ENCODE measurements at regions not wholly inside any gene's neighbourhood (a gene's known extent, or its start where the extent isn't known, plus 50 kb on each side); places are given as distances from the start of the nearest gene placed in this dataset.

DNA sequence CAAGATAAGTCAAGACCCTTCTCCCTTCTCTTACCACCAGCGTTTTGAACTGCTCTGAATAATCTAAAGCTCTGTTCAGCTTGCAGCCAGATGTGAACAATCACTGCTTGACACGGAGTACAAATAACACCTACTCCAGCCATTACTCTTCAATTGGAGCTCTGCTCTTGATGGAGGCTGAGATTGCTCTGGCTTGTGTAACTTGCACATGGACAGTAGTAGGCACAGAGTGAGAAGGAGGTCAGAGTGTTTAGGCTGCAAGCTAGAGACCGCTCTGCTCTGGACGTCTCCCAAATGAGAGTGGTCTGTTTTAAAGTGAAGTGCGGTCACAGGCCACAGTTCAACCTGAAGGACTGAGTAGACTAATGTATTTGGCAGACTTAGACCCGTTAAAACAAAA, 158.3 kb downstream of the HDGFL1 start:
- Mint-ChIP-seq H3K9me3 (no peaks in the 10 kb centered on the region), H3K4me1 (ENCODE audit: unreplicated experiment) (peaks cover 26% of the 10 kb centered on the region), H3K27ac (no peak overlapping the region), H3K36me3 (peaks cover 4% of the 10 kb centered on the region), H3K27me3 (no peaks in the 10 kb centered on the region), H3K4me3 (peak overlapping the region; percentile 27)
- TF ChIP-seq, protein P1, sequence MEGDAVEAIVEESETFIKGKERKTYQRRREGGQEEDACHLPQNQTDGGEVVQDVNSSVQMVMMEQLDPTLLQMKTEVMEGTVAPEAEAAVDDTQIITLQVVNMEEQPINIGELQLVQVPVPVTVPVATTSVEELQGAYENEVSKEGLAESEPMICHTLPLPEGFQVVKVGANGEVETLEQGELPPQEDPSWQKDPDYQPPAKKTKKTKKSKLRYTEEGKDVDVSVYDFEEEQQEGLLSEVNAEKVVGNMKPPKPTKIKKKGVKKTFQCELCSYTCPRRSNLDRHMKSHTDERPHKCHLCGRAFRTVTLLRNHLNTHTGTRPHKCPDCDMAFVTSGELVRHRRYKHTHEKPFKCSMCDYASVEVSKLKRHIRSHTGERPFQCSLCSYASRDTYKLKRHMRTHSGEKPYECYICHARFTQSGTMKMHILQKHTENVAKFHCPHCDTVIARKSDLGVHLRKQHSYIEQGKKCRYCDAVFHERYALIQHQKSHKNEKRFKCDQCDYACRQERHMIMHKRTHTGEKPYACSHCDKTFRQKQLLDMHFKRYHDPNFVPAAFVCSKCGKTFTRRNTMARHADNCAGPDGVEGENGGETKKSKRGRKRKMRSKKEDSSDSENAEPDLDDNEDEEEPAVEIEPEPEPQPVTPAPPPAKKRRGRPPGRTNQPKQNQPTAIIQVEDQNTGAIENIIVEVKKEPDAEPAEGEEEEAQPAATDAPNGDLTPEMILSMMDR (conservative IDR thresholded peaks at IDR 0.05) = no peak
- no peak for DNase-seq (ENCODE audit: extremely low spot score, unreplicated experiment)

DNA sequence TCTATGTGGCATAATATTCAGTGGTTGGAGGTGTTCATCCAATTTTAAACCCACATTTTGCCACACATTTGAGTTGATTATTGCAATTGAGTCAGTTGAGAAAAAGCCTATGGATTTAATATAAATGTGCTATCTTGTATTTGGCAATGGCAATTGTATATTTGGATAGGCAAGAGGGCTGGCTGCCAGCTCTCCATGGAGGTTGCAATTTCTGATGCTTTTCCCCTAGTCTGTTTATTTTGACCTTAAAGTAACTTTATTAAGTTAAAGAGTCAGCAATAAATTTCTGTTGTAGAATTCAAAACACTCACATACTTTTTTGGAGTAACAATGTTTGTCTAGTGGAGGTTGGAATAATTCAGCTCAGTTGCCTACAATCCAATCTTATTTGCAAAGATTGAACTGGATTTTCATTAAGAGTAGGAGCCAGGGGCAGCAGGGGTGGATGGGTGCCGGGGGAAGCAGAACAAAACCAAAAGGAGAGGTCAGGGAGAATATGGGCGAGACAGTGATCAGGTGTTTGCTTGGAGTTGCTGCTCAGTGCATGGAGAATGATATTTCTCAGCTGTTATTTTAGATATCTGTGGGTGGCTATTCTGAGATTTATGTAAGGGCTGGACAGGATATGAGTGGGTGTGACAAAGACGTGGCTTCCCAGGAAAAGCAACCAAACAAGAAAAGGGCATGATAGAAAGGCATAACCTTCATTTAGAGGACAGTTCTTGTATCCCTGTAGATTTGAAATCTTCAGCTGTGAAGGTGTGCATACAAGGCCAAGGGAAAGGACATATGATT, 163.0 kb downstream of the HDGFL1 start:
- peaks cover 29% of the 10 kb centered on the region for H3K4me1 Mint-ChIP-seq (ENCODE audit: unreplicated experiment)
- H3K27ac Mint-ChIP-seq = no peak overlapping the region
- TF ChIP-seq, protein P1 (conservative IDR thresholded peaks at IDR 0.05) = no peak
- no peak overlapping the region for H3K4me3 Mint-ChIP-seq
- DNase-seq (ENCODE audit: extremely low spot score, unreplicated experiment) = no peak
- H3K9me3 Mint-ChIP-seq = peaks cover 5% of the 10 kb centered on the region
- H3K36me3 Mint-ChIP-seq = peaks cover 5% of the 10 kb centered on the region
- no peaks in the 10 kb centered on the region for H3K27me3 Mint-ChIP-seq

DNA sequence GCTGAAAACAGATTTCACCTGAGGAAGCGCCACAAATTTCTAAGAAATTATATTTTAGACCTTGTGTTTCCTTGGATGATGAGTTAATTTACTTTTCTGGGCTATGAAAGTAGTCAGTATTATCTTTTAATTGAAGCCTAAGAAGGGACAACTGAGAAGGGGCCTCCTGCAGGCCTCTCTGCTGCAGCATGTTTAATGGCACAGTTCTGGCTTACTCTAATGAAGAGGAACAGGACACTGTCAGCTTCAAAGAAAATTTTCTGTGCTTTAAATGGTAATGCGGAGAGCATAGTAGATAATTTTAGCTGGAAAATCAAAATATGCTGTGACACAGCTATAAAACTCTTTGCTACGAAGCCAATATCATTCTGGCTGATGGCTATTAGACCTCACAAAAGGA, 167.4 kb downstream of the HDGFL1 start:
- peaks cover 5% of the 10 kb centered on the region for H3K9me3 Mint-ChIP-seq
- no peak overlapping the region for H3K27ac Mint-ChIP-seq

DNA sequence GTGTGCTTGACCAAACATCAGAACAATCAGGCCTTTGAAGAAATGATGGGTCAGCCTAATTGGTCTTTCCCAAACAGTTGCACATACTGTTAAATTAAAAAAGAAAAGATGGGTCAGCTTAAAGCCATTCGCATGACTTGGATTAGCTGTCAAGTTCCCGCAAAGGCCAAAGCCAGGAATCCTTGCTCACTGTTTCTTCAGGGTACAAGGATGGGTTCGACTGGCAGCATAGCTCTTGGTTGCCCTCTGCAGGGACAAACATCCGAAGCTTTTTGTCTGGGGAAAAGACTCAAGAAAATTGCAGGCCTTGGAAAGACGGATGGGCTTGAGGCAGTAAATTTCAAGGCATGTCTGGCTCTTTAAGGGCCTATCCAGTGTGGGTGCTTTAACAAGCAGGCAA, 168.0 kb downstream of the HDGFL1 start:
- H3K9me3 Mint-ChIP-seq = peaks cover 8% of the 10 kb centered on the region
- TF ChIP-seq, protein P1 (conservative IDR thresholded peaks at IDR 0.05) = peak; percentile 80
- peak; percentile 67 for DNase-seq (ENCODE audit: extremely low spot score, unreplicated experiment)
- H3K27me3 Mint-ChIP-seq = no peaks in the 10 kb centered on the region
- H3K4me3 Mint-ChIP-seq = no peak overlapping the region
- no peak overlapping the region for H3K27ac Mint-ChIP-seq
- H3K4me1 Mint-ChIP-seq (ENCODE audit: unreplicated experiment) = peaks cover 18% of the 10 kb centered on the region
- H3K36me3 Mint-ChIP-seq = peaks cover 5% of the 10 kb centered on the region

More for the DNA sequence above, 167.4 kb downstream of the HDGFL1 start:
- no peak for DNase-seq (ENCODE audit: extremely low spot score, unreplicated experiment)
- peaks cover 20% of the 10 kb centered on the region for H3K4me1 Mint-ChIP-seq (ENCODE audit: unreplicated experiment)
- TF ChIP-seq, protein P1 (conservative IDR thresholded peaks at IDR 0.05) = no peak
- H3K4me3 Mint-ChIP-seq = no peak overlapping the region
- peaks cover 5% of the 10 kb centered on the region for H3K36me3 Mint-ChIP-seq
- no peaks in the 10 kb centered on the region for H3K27me3 Mint-ChIP-seq

DNA sequence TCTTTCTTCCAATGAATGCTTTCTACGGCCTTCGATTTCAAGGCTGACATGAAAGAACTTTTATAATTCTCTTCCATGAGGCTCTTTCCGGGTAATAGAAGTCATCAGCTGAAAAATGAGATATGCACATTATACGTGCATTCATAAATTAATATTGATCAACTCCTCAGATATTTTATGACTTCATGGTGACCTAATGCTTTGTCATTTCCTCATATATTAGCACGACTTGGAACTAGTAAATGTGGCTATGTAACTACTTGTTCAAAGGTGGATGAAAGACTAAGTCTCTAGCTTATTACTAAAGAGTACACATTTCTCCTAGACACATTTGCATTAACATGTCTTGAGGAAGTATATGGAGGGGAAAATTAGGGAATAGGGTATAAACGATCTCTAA, 168.8 kb downstream of the HDGFL1 start:
- no peaks in the 10 kb centered on the region for H3K36me3 Mint-ChIP-seq
- TF ChIP-seq, protein P1 (conservative IDR thresholded peaks at IDR 0.05) = no peak
- no peak for DNase-seq (ENCODE audit: extremely low spot score, unreplicated experiment)
- H3K9me3 Mint-ChIP-seq = peaks cover 13% of the 10 kb centered on the region
- H3K4me3 Mint-ChIP-seq = no peak overlapping the region
- no peaks in the 10 kb centered on the region for H3K27me3 Mint-ChIP-seq
- no peak overlapping the region for H3K27ac Mint-ChIP-seq
- peaks cover 14% of the 10 kb centered on the region for H3K4me1 Mint-ChIP-seq (ENCODE audit: unreplicated experiment)

Measured in type B pancreatic cell (in vitro differentiated cells).